PFSK-1 (cell line): ENCODE measurements at regions not wholly inside any gene's neighbourhood (a gene's known extent, or its start where the extent isn't known, plus 50 kb on each side); places are given as distances from the start of the nearest gene placed in this dataset.

Source experiments
- FOXP2 ChIP-seq: optimal IDR thresholded peaks from 2 replicates; pipeline ENCODE3; 2011; ENCODE audit warnings: borderline replicate concordance, control low read depth, inconsistent platforms; ENCODE audit not compliant: insufficient read depth; ENCODE audit errors: extremely low read length, extremely low read depth
- POLR2AphosphoS5 ChIP-seq: IDR thresholded peaks from 2 replicates; pipeline ENCODE4 v1.6.1; 2012; ENCODE audit warnings: low read depth, mild to moderate bottlenecking, control low read depth, low read length, moderate library complexity
- REST ChIP-seq, 2 experiments: IDR thresholded peaks; 2 replicates each; pipeline versions ENCODE4 v1.6.1 to v1.8.0; 2011 to 2012; ENCODE audit warnings: low read depth in 2 of 2, low read length in 2 of 2, control low read depth in 1 of 2, inconsistent platforms in 1 of 2, mild to moderate bottlenecking in 1 of 2, moderate library complexity in 1 of 2; ENCODE audit not compliant: insufficient read depth in 1 of 2
- SIN3A ChIP-seq: IDR thresholded peaks from 2 replicates; pipeline ENCODE4 v1.6.1; 2012; ENCODE audit warnings: mild to moderate bottlenecking, low read length, moderate library complexity, borderline replicate concordance; ENCODE audit not compliant: insufficient read depth
- TAF1 ChIP-seq: IDR thresholded peaks from 2 replicates; pipeline ENCODE4 v1.6.1; 2012; ENCODE audit warnings: low read length, control low read depth, borderline replicate concordance; ENCODE audit not compliant: insufficient read depth

GRCh38 chr21:27157097-27157496 is 190.2 kb upstream of the ADAMTS5 start:
- TF ChIP-seq TAF1 = no peak
- TF ChIP-seq POLR2AphosphoS5 = no peak
- no peak for TF ChIP-seq SIN3A
- no peak for TF ChIP-seq REST (IDR thresholded peaks at IDR 0.05; ENCODE audit: insufficient read depth in 1 of 2, low read depth in 2 of 2, low read length in 2 of 2)
- no peak for TF ChIP-seq FOXP2
